ENCODE measurements at regions not wholly inside any gene's neighbourhood (a gene's known extent, or its start where the extent isn't known, plus 50 kb on each side); places are given as distances from the start of the nearest gene placed in this dataset.

- TF ChIP-seq POLR2AphosphoS5 (IDR thresholded peaks at IDR 0.05) (no peak), CTCF (IDR thresholded peaks at IDR 0.05) (no peak), POLR2A (IDR thresholded peaks at IDR 0.05) (no peak), EP300 (IDR thresholded peaks at IDR 0.05; ENCODE audit: low read depth) (no peak)
Observed at GRCh38 chr9:78858266-78858665, 561.3 kb downstream of the PSAT1 start.

Data from transverse colon (tissue), 4 donors.